ENCODE measurements at regions not wholly inside any gene's neighbourhood (a gene's known extent, or its start where the extent isn't known, plus 50 kb on each side); places are given as distances from the start of the nearest gene placed in this dataset.

- H3K9me2 ChIP-seq (replicated peaks; ENCODE audit: insufficient read depth, low read length), result no peaks in the 10 kb centered on the region
- no peaks in the 10 kb centered on the region for H4K20me1 ChIP-seq (ENCODE audit: insufficient read depth, low read depth, low read length)
- H3K9me3 ChIP-seq (ENCODE audit: low read length), result no peaks in the 10 kb centered on the region
- H2AFZ ChIP-seq (ENCODE audit: low read length), result no peak overlapping the region
- H3K4me2 ChIP-seq (ENCODE audit: low read depth, low read length, poor library complexity, severe bottlenecking), result no peak overlapping the region
- H3K9ac ChIP-seq (ENCODE audit: low read length), result no peak overlapping the region
- H3K4me3 ChIP-seq (ENCODE audit: low read length), result no peak overlapping the region
- no peak overlapping the region for H3K27ac ChIP-seq (ENCODE audit: low read length)
- no peak for DNase-seq
- H3K79me2 ChIP-seq (ENCODE audit: low read length), result no peaks in the 10 kb centered on the region
- no peaks in the 10 kb centered on the region for H3K27me3 ChIP-seq (ENCODE audit: low read length)
- no peaks in the 10 kb centered on the region for H3K36me3 ChIP-seq (ENCODE audit: insufficient read depth, low read length)
- H3K4me1 ChIP-seq (ENCODE audit: low read length), result no peaks in the 10 kb centered on the region
These were observed 134.6 kb upstream of the NEDD9 start for GRCh38 chr6:11366934-11367637.

- no peaks in the 10 kb centered on the region for H3K79me2 ChIP-seq (ENCODE audit: low read length)
- H3K4me2 ChIP-seq (ENCODE audit: low read depth, low read length, poor library complexity, severe bottlenecking), result no peak overlapping the region
- H3K27ac ChIP-seq (ENCODE audit: low read length), result no peak overlapping the region
- H3K27me3 ChIP-seq (ENCODE audit: low read length), result no peaks in the 10 kb centered on the region
- no peak for DNase-seq
- H3K36me3 ChIP-seq (ENCODE audit: insufficient read depth, low read length), result no peaks in the 10 kb centered on the region
- H4K20me1 ChIP-seq (ENCODE audit: insufficient read depth, low read depth, low read length), result no peaks in the 10 kb centered on the region
- H3K9ac ChIP-seq (ENCODE audit: low read length), result no peak overlapping the region
- no peak overlapping the region for H2AFZ ChIP-seq (ENCODE audit: low read length)
- no peaks in the 10 kb centered on the region for H3K9me2 ChIP-seq (replicated peaks; ENCODE audit: insufficient read depth, low read length)
- no peaks in the 10 kb centered on the region for H3K4me1 ChIP-seq (ENCODE audit: low read length)
- no peaks in the 10 kb centered on the region for H3K9me3 ChIP-seq (ENCODE audit: low read length)
- H3K4me3 ChIP-seq (ENCODE audit: low read length), result no peak overlapping the region
These were observed 133.9 kb upstream of the NEDD9 start for GRCh38 chr6:11366183-11366933.

- Histone ChIP-seq H3K27ac (ENCODE audit: low read length) (no peak overlapping the region), H3K9me3 (ENCODE audit: low read length) (no peaks in the 10 kb centered on the region), H3K79me2 (ENCODE audit: low read length) (no peaks in the 10 kb centered on the region), H2AFZ (ENCODE audit: low read length) (no peak overlapping the region), H4K20me1 (ENCODE audit: insufficient read depth, low read depth, low read length) (no peaks in the 10 kb centered on the region), H3K4me1 (ENCODE audit: low read length) (no peaks in the 10 kb centered on the region), H3K9ac (ENCODE audit: low read length) (no peak overlapping the region), H3K36me3 (ENCODE audit: insufficient read depth, low read length) (no peaks in the 10 kb centered on the region), H3K9me2 (replicated peaks; ENCODE audit: insufficient read depth, low read length) (no peaks in the 10 kb centered on the region), H3K27me3 (ENCODE audit: low read length) (no peaks in the 10 kb centered on the region), H3K4me3 (ENCODE audit: low read length) (no peak overlapping the region), H3K4me2 (ENCODE audit: low read depth, low read length, poor library complexity, severe bottlenecking) (no peak overlapping the region)
- DNase-seq, result no peak
These were observed 132.5 kb upstream of the NEDD9 start for GRCh38 chr6:11364971-11365397.

- Histone ChIP-seq H3K27ac (ENCODE audit: low read length) (no peak overlapping the region), H3K9me2 (replicated peaks; ENCODE audit: insufficient read depth, low read length) (no peaks in the 10 kb centered on the region), H3K4me1 (ENCODE audit: low read length) (no peaks in the 10 kb centered on the region), H3K36me3 (ENCODE audit: insufficient read depth, low read length) (no peaks in the 10 kb centered on the region), H3K79me2 (ENCODE audit: low read length) (no peaks in the 10 kb centered on the region), H2AFZ (ENCODE audit: low read length) (no peak overlapping the region), H3K4me3 (ENCODE audit: low read length) (no peak overlapping the region), H3K27me3 (ENCODE audit: low read length) (no peaks in the 10 kb centered on the region), H3K4me2 (ENCODE audit: low read depth, low read length, poor library complexity, severe bottlenecking) (no peak overlapping the region), H4K20me1 (ENCODE audit: insufficient read depth, low read depth, low read length) (no peaks in the 10 kb centered on the region), H3K9me3 (ENCODE audit: low read length) (no peaks in the 10 kb centered on the region), H3K9ac (ENCODE audit: low read length) (no peak overlapping the region)
- DNase-seq, result no peak
These were observed 131.6 kb upstream of the NEDD9 start for GRCh38 chr6:11363881-11364576.

GRCh38 chr6:11362564-11362963 lies 130.1 kb upstream of the NEDD9 start:
- Histone ChIP-seq H3K79me2 (ENCODE audit: low read length) (no peaks in the 10 kb centered on the region), H3K9me3 (ENCODE audit: low read length) (no peaks in the 10 kb centered on the region), H3K9me2 (replicated peaks; ENCODE audit: insufficient read depth, low read length) (no peaks in the 10 kb centered on the region), H4K20me1 (ENCODE audit: insufficient read depth, low read depth, low read length) (no peaks in the 10 kb centered on the region), H3K27me3 (ENCODE audit: low read length) (no peaks in the 10 kb centered on the region), H3K36me3 (ENCODE audit: insufficient read depth, low read length) (no peaks in the 10 kb centered on the region), H3K4me3 (ENCODE audit: low read length) (no peak overlapping the region), H2AFZ (ENCODE audit: low read length) (no peak overlapping the region), H3K9ac (ENCODE audit: low read length) (no peak overlapping the region), H3K27ac (ENCODE audit: low read length) (no peak overlapping the region), H3K4me1 (ENCODE audit: low read length) (no peaks in the 10 kb centered on the region), H3K4me2 (ENCODE audit: low read depth, low read length, poor library complexity, severe bottlenecking) (no peak overlapping the region)
- DNase-seq, result no peak

GRCh38 chr6:11358904-11359830 lies 126.7 kb upstream of the NEDD9 start:
- no peak for DNase-seq
- Histone ChIP-seq H3K4me3 (ENCODE audit: low read length) (no peak overlapping the region), H2AFZ (ENCODE audit: low read length) (no peak overlapping the region), H3K27ac (ENCODE audit: low read length) (no peak overlapping the region), H3K9ac (ENCODE audit: low read length) (no peak overlapping the region), H4K20me1 (ENCODE audit: insufficient read depth, low read depth, low read length) (no peaks in the 10 kb centered on the region), H3K27me3 (ENCODE audit: low read length) (no peaks in the 10 kb centered on the region), H3K4me1 (ENCODE audit: low read length) (no peaks in the 10 kb centered on the region), H3K9me3 (ENCODE audit: low read length) (no peaks in the 10 kb centered on the region), H3K36me3 (ENCODE audit: insufficient read depth, low read length) (no peaks in the 10 kb centered on the region), H3K4me2 (ENCODE audit: low read depth, low read length, poor library complexity, severe bottlenecking) (no peak overlapping the region), H3K9me2 (replicated peaks; ENCODE audit: insufficient read depth, low read length) (no peaks in the 10 kb centered on the region), H3K79me2 (ENCODE audit: low read length) (no peaks in the 10 kb centered on the region)

GRCh38 chr6:11357285-11357684 lies 124.8 kb upstream of the NEDD9 start:
- Histone ChIP-seq H3K27ac (ENCODE audit: low read length) (no peak overlapping the region), H3K4me1 (ENCODE audit: low read length) (no peaks in the 10 kb centered on the region), H2AFZ (ENCODE audit: low read length) (no peak overlapping the region), H4K20me1 (ENCODE audit: insufficient read depth, low read depth, low read length) (no peaks in the 10 kb centered on the region), H3K4me3 (ENCODE audit: low read length) (no peak overlapping the region), H3K9me3 (ENCODE audit: low read length) (no peaks in the 10 kb centered on the region), H3K4me2 (ENCODE audit: low read depth, low read length, poor library complexity, severe bottlenecking) (no peak overlapping the region), H3K9me2 (replicated peaks; ENCODE audit: insufficient read depth, low read length) (no peaks in the 10 kb centered on the region), H3K79me2 (ENCODE audit: low read length) (no peaks in the 10 kb centered on the region), H3K27me3 (ENCODE audit: low read length) (no peaks in the 10 kb centered on the region), H3K9ac (ENCODE audit: low read length) (no peak overlapping the region), H3K36me3 (ENCODE audit: insufficient read depth, low read length) (no peaks in the 10 kb centered on the region)
- DNase-seq, result no peak
